GM23248 (cell line): ENCODE measurements at regions not wholly inside any gene's neighbourhood (a gene's known extent, or its start where the extent isn't known, plus 50 kb on each side); places are given as distances from the start of the nearest gene placed in this dataset.
"Not testable (repeated sequence)": the region's sequence is repeated elsewhere in the genome, so short reads cannot be mapped to it uniquely, and the experiment has no call there.

Experiments
- DNase-seq: peaks from one replicate; pipeline ENCODE4 v3.0.0-alpha.2; 2015
- H2AFZ ChIP-seq: fragments of 200-600 bp; sonication (generic); 2 replicates; pipeline ENCODE4 v1.6.1; 2016; ENCODE audit warnings: antibody characterized with exemption
- H3F3A ChIP-seq: fragments of 200-600 bp; sonication (generic); 2 replicates; pipeline ENCODE4 v1.6.1; 2016; ENCODE audit warnings: mild to moderate bottlenecking, antibody characterized with exemption, mixed run types; ENCODE audit not compliant: insufficient read depth
- H3K27ac ChIP-seq: fragments of 200-600 bp; sonication (generic); 2 replicates; pipeline ENCODE4 v1.5.1; 2016; ENCODE audit warnings: mild to moderate bottlenecking
- H3K27me3 ChIP-seq: fragments of 200-600 bp; sonication (generic); replicated peaks from 2 replicates; pipeline ENCODE4 v1.6.1; 2016; ENCODE audit warnings: mild to moderate bottlenecking; ENCODE audit not compliant: insufficient read depth
- H3K36me3 ChIP-seq: fragments of 200-600 bp; sonication (generic); 2 replicates; pipeline ENCODE4 v1.6.1; 2016; ENCODE audit warnings: low read depth, mild to moderate bottlenecking
- H3K4me1 ChIP-seq: fragments of 200-600 bp; sonication (generic); 2 replicates; pipeline ENCODE4 v1.6.1; 2016; ENCODE audit warnings: mild to moderate bottlenecking; ENCODE audit not compliant: insufficient read depth
- H3K4me2 ChIP-seq: fragments of 200-600 bp; sonication (generic); one replicate; pipeline ENCODE4 v1.6.1; 2016; ENCODE audit warnings: mild to moderate bottlenecking; ENCODE audit not compliant: unreplicated experiment
- H3K4me3 ChIP-seq: fragments of 200-600 bp; sonication (generic); 2 replicates; pipeline ENCODE4 v1.5.1; 2016; ENCODE audit warnings: mild to moderate bottlenecking
- H3K79me2 ChIP-seq: fragments of 200-600 bp; sonication (generic); 2 replicates; pipeline ENCODE4 v1.6.1; 2016; ENCODE audit warnings: mild to moderate bottlenecking; ENCODE audit not compliant: insufficient read depth
- H3K9ac ChIP-seq: fragments of 200-600 bp; sonication (generic); 2 replicates; pipeline ENCODE4 v1.6.1; 2016; ENCODE audit warnings: mild to moderate bottlenecking
- H3K9me2 ChIP-seq: fragments of 200-600 bp; sonication (generic); 2 replicates; pipeline ENCODE4 v1.6.1; 2016; ENCODE audit warnings: mixed run types, mild to moderate bottlenecking, moderate library complexity; ENCODE audit not compliant: insufficient read depth
- H3K9me3 ChIP-seq: fragments of 200-600 bp; sonication (generic); one replicate; pipeline ENCODE4 v1.6.1; 2017; ENCODE audit warnings: low read depth
- H4K20me1 ChIP-seq: fragments of 200-600 bp; sonication (generic); 2 replicates; pipeline ENCODE4 v1.6.0; 2016; ENCODE audit not compliant: insufficient read depth
- EZH2 ChIP-seq: fragments of 200-600 bp; sonication (generic); IDR thresholded peaks from 2 replicates; pipeline ENCODE4 v1.6.1; 2018; ENCODE audit warnings: antibody characterized with exemption, mild to moderate bottlenecking; ENCODE audit not compliant: insufficient read depth, poor library complexity, severe bottlenecking
- EZH2phosphoT487 ChIP-seq: fragments of 200-600 bp; sonication (generic); IDR thresholded peaks from 2 replicates; pipeline ENCODE4 v1.6.1; 2018; ENCODE audit warnings: antibody characterized with exemption, moderate library complexity, mild to moderate bottlenecking, low read depth; ENCODE audit not compliant: insufficient read depth
- WGBS, 2 experiments: methylation state at CpG; one replicate each; pipeline ENCODE4 v1.1.6; 2015 to 2017; ENCODE audit warnings: low lambda C conversion rate in 2 of 2, low coverage in 1 of 2; ENCODE audit errors: missing lambda C conversion rate in 2 of 2; 5-methylcytosine and 5-hydroxymethylcytosine counted together
- in situ Hi-C: fragments of 300-500 bp; cut with MboI; formaldehyde crosslinking; loops from 2 replicates; pipeline ENCODE4 v1.15.0; 2020

GRCh38 chr7:359226-359765 lies 69.3 kb downstream of the FOXL3 start:
- Histone ChIP-seq H3K4me2 (no peak overlapping the region), H3K9me2 (no peaks in the 10 kb centered on the region), H3K27ac (no peak overlapping the region), H3F3A (no peaks in the 10 kb centered on the region), H3K4me1 (no peaks in the 10 kb centered on the region), H3K9ac (no peak overlapping the region), H3K27me3 (peaks cover 27% of the 10 kb centered on the region), H3K9me3 (no peaks in the 10 kb centered on the region), H4K20me1 (no peaks in the 10 kb centered on the region), H3K36me3 (no peaks in the 10 kb centered on the region), H3K4me3 (no peak overlapping the region), H2AFZ (no peak overlapping the region), H3K79me2 (no peaks in the 10 kb centered on the region)
- TF ChIP-seq EZH2phosphoT487 (no peak), EZH2 (no peak)
- no peak for DNase-seq
- in situ Hi-C loops, result no loop called here
- WGBS, 2 experiments, result 60 to 61% methylated on average over 18 to 19 of the region's 19 CpGs

GRCh38 chr7:359766-360361 lies 69.9 kb downstream of the FOXL3 start:
- in situ Hi-C loops, result no loop called here
- H2AFZ ChIP-seq, result no peak overlapping the region

GRCh38 chr7:360454-361100 lies 70.6 kb downstream of the FOXL3 start:
- Histone ChIP-seq H3K4me2 (no peak overlapping the region), H4K20me1 (no peaks in the 10 kb centered on the region), H3K27me3 (peaks cover 31% of the 10 kb centered on the region), H3K79me2 (no peaks in the 10 kb centered on the region), H3K9me2 (no peaks in the 10 kb centered on the region), H3K9me3 (no peaks in the 10 kb centered on the region), H3K4me3 (no peak overlapping the region), H3K9ac (no peak overlapping the region), H3K27ac (no peak overlapping the region), H3K36me3 (no peaks in the 10 kb centered on the region), H2AFZ (no peak overlapping the region), H3F3A (no peaks in the 10 kb centered on the region), H3K4me1 (no peaks in the 10 kb centered on the region)
- TF ChIP-seq EZH2phosphoT487 (no peak), EZH2 (no peak)
- WGBS, 2 experiments, result 53 to 64% methylated on average over 30 to 39 of the region's 39 CpGs
- DNase-seq, result no peak
- in situ Hi-C loops, result no loop called here

More at GRCh38 chr7:359766-360361, 69.9 kb downstream of the FOXL3 start:
- TF ChIP-seq EZH2, result no peak
- 31 to 33% methylated on average over 14 to 25 of the region's 25 CpGs for WGBS, 2 experiments
- no peak for DNase-seq
- Histone ChIP-seq H3K9me2 (no peaks in the 10 kb centered on the region), H3K27ac (no peak overlapping the region), H3K79me2 (no peaks in the 10 kb centered on the region), H3K9ac (no peak overlapping the region), H3K4me3 (no peak overlapping the region), H3K4me1 (no peaks in the 10 kb centered on the region), H3K27me3 (peaks cover 27% of the 10 kb centered on the region), H4K20me1 (no peaks in the 10 kb centered on the region), H3K4me2 (no peak overlapping the region), H3K9me3 (no peaks in the 10 kb centered on the region), H3F3A (no peaks in the 10 kb centered on the region), H3K36me3 (no peaks in the 10 kb centered on the region)

- H2AFZ ChIP-seq, H3K4me1 ChIP-seq, DNase-seq, H3K36me3 ChIP-seq, H3F3A ChIP-seq, H3K27ac ChIP-seq, in situ Hi-C loops, H3K9me3 ChIP-seq, H4K20me1 ChIP-seq, H3K9ac ChIP-seq, H3K4me2 ChIP-seq, H3K79me2 ChIP-seq, H3K4me3 ChIP-seq, H3K9me2 ChIP-seq: not testable (repeated sequence)
- peaks cover 37% of the 10 kb centered on the region for H3K27me3 ChIP-seq
- WGBS, 2 experiments, result 74 to 82% methylated on average over 8 to 20 of the region's 20 CpGs
Measured at GRCh38 chr7:361182-361581, 71.2 kb downstream of the FOXL3 start.
